Cerebellar cortex (tissue), 1 donor: ENCODE measurements at regions not wholly inside any gene's neighbourhood (a gene's known extent, or its start where the extent isn't known, plus 50 kb on each side); places are given as distances from the start of the nearest gene placed in this dataset.

Source experiments
- DNase-seq: peaks from one replicate; pipeline ENCODE4 v3.0.0-alpha.2; 2015; ENCODE audit warnings: low spot score

DNA sequence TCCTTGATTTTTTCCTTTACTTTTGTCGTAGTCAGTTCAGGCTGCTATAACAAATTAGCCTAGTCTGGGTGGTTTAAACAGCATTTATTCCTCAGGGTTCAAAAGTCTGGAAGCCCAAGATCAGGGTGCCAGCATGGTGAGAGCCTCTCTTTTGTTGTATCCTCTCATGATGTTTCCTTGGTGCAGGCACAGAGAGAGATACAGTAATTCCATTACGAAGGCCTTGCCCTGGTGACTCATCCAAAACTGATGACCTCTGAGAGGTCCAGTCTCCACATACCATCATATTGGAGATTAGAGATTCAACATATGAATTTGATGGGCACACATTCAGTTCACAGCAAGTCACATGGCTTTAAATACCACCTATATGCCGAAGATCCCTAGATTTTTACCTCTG lies 253.8 kb downstream of the CYRIA start:
- DNase-seq, result no peak

DNA sequence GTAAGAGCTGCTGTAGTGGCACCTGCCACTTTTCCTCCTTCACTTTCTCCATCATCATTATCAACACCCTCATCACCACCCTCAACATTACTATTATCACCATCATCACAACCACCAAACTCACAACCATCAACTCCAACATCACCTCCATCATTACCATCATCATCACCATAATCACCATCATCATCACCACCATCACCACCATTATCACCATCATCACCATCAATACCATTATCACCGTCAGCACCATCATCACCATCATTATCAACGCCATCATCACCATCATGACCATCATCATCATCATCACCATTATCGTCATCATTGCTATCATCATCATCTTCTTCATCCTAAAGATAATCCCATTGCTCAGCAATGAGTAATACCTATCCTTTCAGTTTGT lies 255.8 kb downstream of the CYRIA start:
- DNase-seq, result no peak

DNA sequence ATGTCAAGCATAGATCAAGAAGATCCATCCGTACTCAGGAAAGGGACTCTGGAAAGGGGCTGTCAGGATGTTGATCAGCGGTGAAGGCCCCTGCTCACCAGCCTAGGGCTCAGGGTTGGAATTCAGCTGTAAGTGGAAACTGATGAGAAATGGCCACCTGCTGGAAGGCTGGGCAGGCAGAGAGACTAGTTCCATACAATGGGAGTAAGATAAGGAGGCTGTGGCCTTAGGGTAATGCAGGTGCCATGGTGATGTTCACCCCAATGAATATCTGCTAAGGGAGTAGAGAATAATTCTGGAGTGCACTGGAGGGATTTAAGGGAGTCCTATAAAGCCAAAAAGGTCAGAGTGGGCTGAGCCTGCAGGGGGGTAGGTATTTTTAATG lies 256.6 kb downstream of the CYRIA start:
- no peak for DNase-seq

DNA sequence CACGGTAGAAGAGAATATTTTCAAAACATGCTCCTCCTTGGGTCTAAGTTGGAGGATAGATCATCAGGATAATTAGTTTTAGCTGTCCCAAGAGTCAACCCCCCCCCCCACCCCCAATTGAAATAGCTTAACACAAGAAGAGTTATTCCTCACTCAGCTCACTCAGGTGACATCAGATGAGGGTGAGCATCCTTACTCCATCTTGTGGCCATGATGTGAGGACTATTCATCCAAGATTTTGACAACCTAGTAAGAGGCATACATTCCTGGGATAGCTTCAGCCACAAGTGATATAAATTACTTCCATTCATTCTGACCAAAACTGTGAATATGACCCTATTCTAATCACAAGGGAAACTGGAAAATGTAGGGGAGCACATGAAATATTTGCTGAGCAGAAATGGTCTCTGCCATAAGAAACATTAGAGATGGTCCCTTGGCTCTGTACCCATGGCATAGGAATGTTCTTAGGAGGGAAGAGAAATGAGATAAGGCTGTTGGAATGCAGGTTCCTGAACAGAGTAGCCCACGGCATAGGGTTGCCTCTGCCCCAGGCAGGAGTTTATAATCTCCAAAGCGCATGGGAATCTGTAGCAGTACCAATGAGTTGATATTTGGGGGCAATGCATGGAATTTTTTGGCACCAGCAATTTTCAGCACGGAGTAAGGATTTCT lies 257.2 kb downstream of the CYRIA start:
- DNase-seq, result no peak

- no peak for DNase-seq
Observed at GRCh38 chr2:16407358-16407757, 258.3 kb downstream of the CYRIA start.

GRCh38 chr2:16406496-16407289 lies 258.9 kb downstream of the CYRIA start:
- DNase-seq, result no peak

DNA sequence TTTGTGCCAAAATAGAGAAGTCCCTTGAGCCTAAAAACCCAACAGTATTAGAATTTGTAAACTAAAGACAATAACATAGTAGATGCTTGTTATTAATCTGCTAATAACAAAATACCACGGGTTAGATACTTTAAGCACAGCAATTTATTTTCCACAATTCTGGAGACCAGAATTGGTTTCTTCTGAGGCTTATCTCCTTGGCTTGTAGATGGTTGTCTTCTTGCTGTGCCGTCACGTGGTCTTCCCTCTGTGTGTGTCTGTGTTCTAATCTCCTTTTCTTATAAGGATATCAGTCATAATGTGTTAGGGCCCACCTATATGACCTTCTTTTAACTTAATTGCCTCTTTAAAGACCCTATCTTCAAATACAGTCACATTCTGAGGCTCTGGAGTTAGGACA lies 260.1 kb downstream of the CYRIA start:
- no peak for DNase-seq

GRCh38 chr2:16404551-16405300 lies 260.9 kb downstream of the CYRIA start:
- DNase-seq, result no peak

DNA sequence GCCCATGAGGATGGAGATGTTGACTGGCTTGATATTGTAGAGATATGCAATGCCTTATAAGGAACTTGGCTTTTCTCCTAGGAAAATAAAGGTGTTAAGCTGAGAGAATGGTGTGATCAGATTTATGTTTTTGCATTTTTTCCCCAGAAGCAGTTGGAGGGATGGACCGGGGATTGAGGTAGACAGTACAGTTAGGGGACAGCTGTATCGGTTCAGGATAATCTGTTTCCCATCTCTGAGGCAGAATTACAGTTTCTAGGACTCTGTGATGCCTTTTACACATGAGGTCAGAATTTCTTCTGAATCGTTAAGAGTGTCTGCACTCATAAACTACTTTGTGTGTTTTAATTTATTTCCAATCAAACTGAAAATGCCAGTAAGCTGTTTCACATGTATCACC lies 261.5 kb downstream of the CYRIA start:
- DNase-seq, result no peak

DNA sequence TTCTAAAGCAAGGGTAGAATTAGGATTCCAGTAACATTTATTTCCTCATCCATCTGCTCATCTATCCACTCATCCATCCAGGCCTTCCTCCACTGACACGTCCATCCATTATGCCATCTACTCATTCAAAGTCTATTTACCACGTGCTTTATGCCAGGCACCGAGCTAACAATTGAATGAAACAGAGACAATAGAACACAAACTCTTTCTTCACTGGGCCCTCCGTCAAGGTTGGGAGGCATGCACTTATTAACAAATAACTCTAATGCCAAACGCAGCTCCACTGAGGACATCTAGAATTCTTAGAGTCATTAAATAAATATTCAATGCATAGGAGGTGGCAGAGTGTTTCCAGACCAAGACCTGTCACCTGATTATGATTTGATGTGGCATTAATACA lies 262.7 kb downstream of the CYRIA start:
- no peak for DNase-seq

DNA sequence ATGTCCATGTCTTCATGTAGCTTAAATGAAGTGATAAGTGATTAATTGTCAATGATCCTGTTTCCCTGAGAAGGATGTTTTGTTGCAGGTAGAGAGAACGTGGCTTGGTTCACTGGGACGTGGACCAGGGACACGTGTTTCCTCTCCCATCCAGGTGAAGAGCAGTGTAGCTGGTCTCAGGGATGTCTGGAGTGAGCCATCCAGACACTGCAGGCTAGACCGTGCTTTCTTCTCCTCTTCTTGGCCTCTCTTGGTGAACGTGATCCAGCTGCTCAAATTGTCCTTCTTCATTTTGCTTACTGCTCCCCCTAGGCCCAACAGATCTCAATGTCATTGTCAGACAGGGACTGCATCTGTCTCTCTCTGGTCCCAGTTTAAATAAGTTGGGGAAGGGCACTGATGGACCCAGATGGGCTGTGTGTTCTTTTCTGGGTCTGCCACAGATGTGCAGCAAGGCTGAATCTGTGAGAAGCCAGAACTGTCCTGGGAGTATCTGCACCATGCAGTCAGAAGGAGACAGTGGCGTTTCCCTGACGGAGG lies 263.8 kb downstream of the CYRIA start:
- DNase-seq, result no peak

DNA sequence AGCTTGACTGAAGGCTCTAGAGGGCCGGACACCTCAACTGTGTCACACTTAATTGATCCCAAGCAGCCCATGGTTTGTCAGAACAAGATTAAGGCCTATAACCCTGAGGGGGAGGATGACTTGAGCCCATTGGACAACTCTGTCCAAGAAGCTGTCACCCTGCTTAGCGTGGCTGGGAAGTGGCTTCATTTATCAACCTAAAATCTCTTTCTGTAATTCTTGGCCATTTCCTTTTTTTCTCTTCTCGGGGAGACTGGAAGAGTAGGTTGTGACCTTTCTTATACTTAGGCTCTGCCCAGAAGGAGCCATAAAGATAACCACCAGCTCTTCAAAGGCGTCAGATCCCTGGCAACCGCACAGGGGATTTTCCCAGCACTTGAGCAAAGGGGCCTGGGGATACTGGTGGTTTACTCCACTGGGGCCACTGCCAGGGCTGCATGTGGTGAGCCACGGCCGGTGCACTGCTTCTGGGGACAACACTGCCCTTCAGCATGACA lies 265.5 kb downstream of the CYRIA start:
- DNase-seq, result no peak

- no peak for DNase-seq
Observed at GRCh38 chr2:16398486-16399043, 267.1 kb downstream of the CYRIA start.

DNA sequence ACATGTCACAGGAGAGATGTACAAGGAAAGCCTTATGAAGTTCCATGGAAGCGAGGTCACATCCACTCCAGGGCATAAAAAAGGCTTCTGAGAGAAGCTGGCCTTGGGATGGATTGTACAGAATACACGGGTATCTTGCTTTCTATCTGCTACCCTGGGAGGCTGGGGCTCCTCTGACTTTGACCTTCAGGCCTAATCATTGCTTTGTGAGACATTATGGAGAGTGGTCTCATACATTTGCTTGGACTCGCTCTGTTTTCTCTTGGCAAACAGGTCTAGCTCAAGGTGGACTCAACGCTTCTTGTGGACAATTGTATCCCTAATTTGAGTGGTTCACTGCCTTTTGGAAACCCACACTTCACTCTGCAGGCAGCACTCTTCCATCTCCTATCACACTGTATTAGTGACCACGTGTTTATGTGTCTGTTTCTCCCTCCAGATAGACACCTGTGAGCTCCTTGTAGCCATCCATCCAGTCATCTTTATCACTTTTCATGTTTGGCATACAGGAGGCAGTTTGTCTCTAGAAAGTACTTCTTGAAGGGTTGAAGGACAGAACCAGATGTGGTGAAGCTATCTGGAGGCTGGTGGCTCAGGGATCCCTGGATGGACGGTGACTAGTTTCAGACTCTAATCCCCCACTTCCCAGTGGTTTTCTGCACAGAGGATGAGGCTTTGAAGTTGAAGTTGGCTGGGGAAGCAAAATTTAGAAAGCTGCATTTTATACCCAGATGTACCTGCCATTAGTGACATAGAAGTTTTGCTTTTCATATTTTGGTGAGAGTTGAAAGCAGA lies 267.8 kb downstream of the CYRIA start:
- no peak for DNase-seq

GRCh38 chr2:16396986-16397385 lies 268.6 kb downstream of the CYRIA start:
- no peak for DNase-seq

DNA sequence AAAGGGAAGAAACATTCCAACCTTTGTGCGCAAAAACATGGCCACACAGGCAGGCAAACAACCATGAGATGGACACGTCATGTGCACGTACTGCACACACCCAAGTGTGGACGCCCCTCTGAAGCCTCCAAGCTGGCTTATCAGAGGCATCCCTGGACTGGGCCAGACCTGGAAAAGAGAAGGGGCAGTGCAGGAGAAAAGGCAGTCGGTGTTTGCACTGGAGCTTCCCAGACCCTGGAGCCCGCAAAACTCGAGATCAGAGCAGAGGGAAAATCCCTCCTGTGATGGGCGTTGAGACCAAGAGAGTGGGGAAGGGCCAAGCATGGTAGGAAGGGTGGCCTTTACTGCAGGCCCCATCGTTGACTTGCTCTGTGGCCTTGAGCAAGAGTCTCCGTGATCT lies 269.5 kb downstream of the CYRIA start:
- no peak for DNase-seq

DNA sequence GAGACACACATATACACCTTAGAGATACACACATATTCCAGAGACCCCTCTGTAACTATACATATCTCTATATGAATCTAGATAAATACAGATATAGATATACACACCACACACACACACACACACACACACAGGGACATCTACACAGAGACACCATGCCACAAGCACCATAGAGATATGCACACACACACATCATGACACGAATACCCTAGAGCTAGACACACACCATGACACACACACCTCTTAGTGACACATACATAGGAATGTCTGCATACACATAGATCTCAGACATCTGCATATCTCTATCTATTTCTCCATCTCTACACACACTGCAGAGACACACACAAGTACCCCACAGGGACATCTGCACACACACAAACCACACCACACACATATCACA lies 270.0 kb downstream of the CYRIA start:
- DNase-seq, result no peak

DNA sequence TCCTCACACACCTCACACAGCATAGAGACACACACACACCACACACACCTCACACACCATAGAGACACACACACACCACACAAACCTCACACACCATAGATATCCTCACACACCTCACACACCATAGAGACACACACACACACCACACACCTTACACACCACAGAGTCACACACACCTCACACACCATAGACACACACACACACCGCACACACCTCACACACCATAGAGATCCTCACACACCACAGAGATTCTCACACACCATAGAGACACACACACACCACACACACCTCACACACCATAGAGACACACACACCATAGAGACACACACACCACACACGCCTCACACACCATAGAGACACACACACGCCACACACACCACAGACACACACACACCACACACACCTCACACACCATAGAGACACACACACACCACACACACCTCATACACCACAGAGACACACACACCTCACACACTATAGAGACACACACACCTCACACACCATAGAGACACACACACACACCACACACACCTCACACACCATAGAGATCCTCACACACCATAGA lies 270.6 kb downstream of the CYRIA start:
- no peak for DNase-seq

DNA sequence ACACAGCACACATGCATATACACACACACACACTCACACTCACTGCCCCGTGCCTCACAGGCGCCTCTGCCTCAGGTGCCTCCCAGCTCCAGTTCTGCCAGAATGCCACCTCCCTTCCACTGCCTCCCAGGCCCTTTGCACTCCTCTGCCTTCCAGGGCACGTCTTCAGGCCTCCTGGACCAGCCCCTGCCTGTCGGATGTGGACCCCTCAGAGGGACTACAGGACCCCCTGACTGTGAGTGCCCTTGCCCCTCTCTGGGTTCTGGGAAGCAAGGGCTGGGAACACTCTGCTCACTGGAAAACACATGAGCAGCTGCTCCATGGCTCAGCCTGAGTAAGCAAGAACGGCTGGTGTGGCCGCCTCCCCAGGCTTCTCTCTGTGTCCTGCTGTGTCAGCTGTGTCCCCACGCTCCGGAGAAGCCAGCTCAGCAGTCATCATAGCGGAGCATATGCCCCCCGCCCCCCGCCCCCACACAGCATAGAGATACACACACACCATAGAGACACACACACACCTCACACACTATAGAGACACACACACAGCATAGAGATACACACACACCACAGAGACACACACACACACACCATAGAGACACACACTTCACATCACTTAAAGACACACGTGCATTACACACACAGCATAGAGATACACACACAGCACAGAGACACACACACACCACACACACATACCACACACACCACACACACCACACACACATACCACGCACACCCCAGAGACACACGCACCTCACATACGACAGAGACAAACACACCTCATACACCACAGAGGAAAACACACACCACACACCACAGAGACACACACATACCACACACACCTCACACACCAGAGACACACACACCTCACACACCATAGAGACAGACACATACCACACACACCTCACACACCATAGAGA lies 271.3 kb downstream of the CYRIA start:
- DNase-seq, result no peak

- no peak for DNase-seq
Observed at GRCh38 chr2:16393500-16394071, 272.0 kb downstream of the CYRIA start.
